ENCODE measurements at regions not wholly inside any gene's neighbourhood (a gene's known extent, or its start where the extent isn't known, plus 50 kb on each side); places are given as distances from the start of the nearest gene placed in this dataset.

DNA sequence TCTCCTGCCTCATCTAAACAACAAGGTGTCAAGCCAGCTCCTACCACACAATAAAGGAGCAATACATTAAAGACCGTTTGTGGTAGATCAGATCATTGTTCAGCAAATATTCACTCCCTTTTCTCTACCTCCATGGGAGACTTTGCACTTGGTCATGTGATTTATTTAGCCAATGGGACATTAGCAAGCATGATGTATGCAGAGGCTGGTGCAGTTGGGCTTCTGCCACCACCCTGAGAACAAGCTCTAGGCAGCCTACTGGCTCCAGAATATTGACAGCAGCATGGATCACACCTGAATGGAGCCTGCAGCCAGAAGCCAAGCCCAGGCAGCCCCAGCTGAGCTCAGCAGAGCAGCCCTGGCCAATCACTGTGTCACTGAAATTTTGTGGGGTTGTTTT lies 99.4 kb upstream of the UBE2E2 start:
- Histone ChIP-seq H3K4me1 (ENCODE audit: control insufficient read depth in 2 of 2, insufficient read depth in 2 of 2, low read length in 2 of 2) (no peaks in the 10 kb centered on the region), H3K27ac (ENCODE audit: low read depth, low read length) (no peak overlapping the region), H3K36me3 (ENCODE audit: control insufficient read depth in 2 of 3, insufficient read depth in 3 of 3, low read length in 3 of 3) (no peaks in the 10 kb centered on the region), H3K27me3 (ENCODE audit: control insufficient read depth in 2 of 2, insufficient read depth in 2 of 2, low read length in 2 of 2) (no peaks in the 10 kb centered on the region), H3K9me3 (ENCODE audit: control insufficient read depth in 2 of 3, low read length in 3 of 3) (no peaks in the 10 kb centered on the region), H3K4me3 (ENCODE audit: low read length) (no peak overlapping the region)
- POLR2A ChIA-PET = no interaction called here
- Mint-ChIP-seq H3K9me3 (peaks cover 0 to 4% (median 0%) of the 10 kb centered on the region in 11 donors), H3K36me3 (no peaks in the 10 kb centered on the region), H3K27ac (no peak overlapping the region), H3K4me1 (peaks cover 0 to 3% (median 0%) of the 10 kb centered on the region in 7 donors), H3K27me3 (peaks cover 0 to 16% (median 5%) of the 10 kb centered on the region in 5 donors), H3K4me3 (no peak overlapping the region)
- DNase-seq (no peak), ATAC-seq (no peak)
- intact Hi-C loops (cut with micrococcal nuclease) = no loop called here
- CTCF ChIA-PET = no interaction called here

GRCh38 chr3:23105048-23105447 lies 98.1 kb upstream of the UBE2E2 start:
- peaks cover 0 to 23% (median 5%) of the 10 kb centered on the region in 5 donors for H3K27me3 Mint-ChIP-seq
- intact Hi-C loops (cut with micrococcal nuclease) = no loop called here
- ChIA-PET POLR2A (no interaction called here), CTCF (no interaction called here)
- Histone ChIP-seq H3K4me1 (ENCODE audit: control insufficient read depth in 2 of 2, insufficient read depth in 2 of 2, low read length in 2 of 2) (no peaks in the 10 kb centered on the region), H3K4me3 (ENCODE audit: low read length) (no peak overlapping the region), H3K9me3 (ENCODE audit: control insufficient read depth in 2 of 3, low read length in 3 of 3) (no peaks in the 10 kb centered on the region), H3K36me3 (ENCODE audit: control insufficient read depth in 2 of 3, insufficient read depth in 3 of 3, low read length in 3 of 3) (no peaks in the 10 kb centered on the region), H3K27ac (ENCODE audit: low read depth, low read length) (no peak overlapping the region), H3K27me3 (ENCODE audit: control insufficient read depth in 2 of 2, insufficient read depth in 2 of 2, low read length in 2 of 2) (no peaks in the 10 kb centered on the region)
- H3K27ac Mint-ChIP-seq = no peak overlapping the region
- DNase-seq (no peak), ATAC-seq (no peak)
- H3K36me3 Mint-ChIP-seq = no peaks in the 10 kb centered on the region
- peaks cover 0 to 4% (median 0%) of the 10 kb centered on the region in 11 donors for H3K9me3 Mint-ChIP-seq
- peaks cover 0 to 2% (median 0%) of the 10 kb centered on the region in 7 donors for H3K4me1 Mint-ChIP-seq
- no peak overlapping the region for H3K4me3 Mint-ChIP-seq

DNA sequence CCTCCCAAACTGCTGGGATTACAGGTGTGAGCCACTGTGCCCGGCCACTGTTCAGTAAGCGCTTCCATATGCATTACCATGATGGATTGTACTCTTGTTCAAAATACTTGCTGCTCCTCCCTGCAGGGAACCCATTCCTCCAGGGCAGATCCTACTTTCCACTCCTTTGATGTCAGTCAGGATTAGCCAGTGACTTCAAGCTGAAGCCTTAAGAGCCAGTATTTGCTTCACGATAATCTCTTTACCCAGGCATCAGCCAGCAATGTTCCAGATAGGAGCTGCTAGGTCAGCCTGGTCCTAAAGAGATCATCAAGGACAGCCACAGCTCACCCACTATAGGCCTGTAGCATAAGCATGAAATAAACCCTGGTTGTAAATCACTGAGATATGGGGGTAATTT lies 96.5 kb upstream of the UBE2E2 start:
- Mint-ChIP-seq H3K9me3 (peaks cover 0 to 4% (median 0%) of the 10 kb centered on the region in 11 donors), H3K27me3 (peaks cover 0 to 23% (median 5%) of the 10 kb centered on the region in 5 donors), H3K36me3 (no peaks in the 10 kb centered on the region), H3K4me1 (no peaks in the 10 kb centered on the region), H3K27ac (no peak overlapping the region), H3K4me3 (no peak overlapping the region)
- CTCF ChIA-PET = no interaction called here
- no peaks in the 10 kb centered on the region for H3K4me1 ChIP-seq (ENCODE audit: control insufficient read depth in 2 of 2, insufficient read depth in 2 of 2, low read length in 2 of 2)
- POLR2A ChIA-PET = no interaction called here
- no peaks in the 10 kb centered on the region for H3K9me3 ChIP-seq (ENCODE audit: control insufficient read depth in 2 of 3, low read length in 3 of 3)
- ATAC-seq (no peak), DNase-seq (no peak)
- H3K27ac ChIP-seq (ENCODE audit: low read depth, low read length) = no peak overlapping the region
- H3K36me3 ChIP-seq (ENCODE audit: control insufficient read depth in 2 of 3, insufficient read depth in 3 of 3, low read length in 3 of 3) = no peaks in the 10 kb centered on the region
- H3K27me3 ChIP-seq (ENCODE audit: control insufficient read depth in 2 of 2, insufficient read depth in 2 of 2, low read length in 2 of 2) = no peaks in the 10 kb centered on the region
- intact Hi-C loops (cut with micrococcal nuclease) = no loop called here
- H3K4me3 ChIP-seq (ENCODE audit: low read length) = no peak overlapping the region

DNA sequence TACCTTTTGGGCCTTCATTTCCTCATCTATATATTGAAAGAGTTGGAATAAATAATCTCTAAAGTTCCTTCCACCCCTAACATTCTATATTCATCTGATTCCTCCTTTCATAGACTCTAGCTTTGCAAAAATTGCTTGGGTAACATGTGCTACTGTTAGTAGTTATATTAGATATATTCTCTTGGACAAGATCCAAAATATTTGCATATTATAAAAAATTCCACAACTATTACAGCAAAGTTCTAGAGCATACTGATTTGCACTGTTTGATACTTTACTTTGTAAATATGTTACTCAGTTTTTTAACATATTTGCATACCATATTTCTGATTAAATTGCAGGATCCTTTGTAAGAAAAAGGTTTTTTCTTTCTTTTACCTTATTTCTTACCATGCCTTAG lies 95.9 kb upstream of the UBE2E2 start:
- intact Hi-C loops (cut with micrococcal nuclease) = no loop called here
- H3K27ac Mint-ChIP-seq = no peak overlapping the region
- no peaks in the 10 kb centered on the region for H3K9me3 ChIP-seq (ENCODE audit: control insufficient read depth in 2 of 3, low read length in 3 of 3)
- peaks cover 0 to 4% (median 0%) of the 10 kb centered on the region in 11 donors for H3K9me3 Mint-ChIP-seq
- no peaks in the 10 kb centered on the region for H3K4me1 ChIP-seq (ENCODE audit: control insufficient read depth in 2 of 2, insufficient read depth in 2 of 2, low read length in 2 of 2)
- H3K27me3 Mint-ChIP-seq = peaks cover 0 to 23% (median 5%) of the 10 kb centered on the region in 5 donors
- no peaks in the 10 kb centered on the region for H3K36me3 ChIP-seq (ENCODE audit: control insufficient read depth in 2 of 3, insufficient read depth in 3 of 3, low read length in 3 of 3)
- no peak overlapping the region for H3K4me3 Mint-ChIP-seq
- H3K27me3 ChIP-seq (ENCODE audit: control insufficient read depth in 2 of 2, insufficient read depth in 2 of 2, low read length in 2 of 2) = no peaks in the 10 kb centered on the region
- no peaks in the 10 kb centered on the region for H3K4me1 Mint-ChIP-seq
- DNase-seq = no peak
- H3K4me3 ChIP-seq (ENCODE audit: low read length) = no peak overlapping the region
- ATAC-seq = no peak
- no peaks in the 10 kb centered on the region for H3K36me3 Mint-ChIP-seq
- H3K27ac ChIP-seq (ENCODE audit: low read depth, low read length) = no peak overlapping the region
- POLR2A ChIA-PET = no interaction called here
- CTCF ChIA-PET = no interaction called here

GRCh38 chr3:23108451-23109057 lies 94.6 kb upstream of the UBE2E2 start:
- Histone ChIP-seq H3K27me3 (ENCODE audit: control insufficient read depth in 2 of 2, insufficient read depth in 2 of 2, low read length in 2 of 2) (no peaks in the 10 kb centered on the region), H3K4me1 (ENCODE audit: control insufficient read depth in 2 of 2, insufficient read depth in 2 of 2, low read length in 2 of 2) (no peaks in the 10 kb centered on the region), H3K9me3 (ENCODE audit: control insufficient read depth in 2 of 3, low read length in 3 of 3) (no peaks in the 10 kb centered on the region), H3K27ac (ENCODE audit: low read depth, low read length) (no peak overlapping the region), H3K36me3 (ENCODE audit: control insufficient read depth in 2 of 3, insufficient read depth in 3 of 3, low read length in 3 of 3) (no peaks in the 10 kb centered on the region), H3K4me3 (ENCODE audit: low read length) (no peak overlapping the region)
- no peaks in the 10 kb centered on the region for H3K36me3 Mint-ChIP-seq
- H3K4me1 Mint-ChIP-seq = peaks cover 0 to 2% (median 0%) of the 10 kb centered on the region in 7 donors
- DNase-seq = no peak
- ChIA-PET POLR2A (interaction anchor here (0.5 kb wide), 1 partner anchor 10 kb away, joined by 3 read pairs; no protein-coding TSS in a partner anchor), CTCF (no interaction called here)
- no peak for ATAC-seq
- no peak overlapping the region for H3K4me3 Mint-ChIP-seq
- H3K27me3 Mint-ChIP-seq = peaks cover 0 to 23% (median 5%) of the 10 kb centered on the region in 5 donors
- intact Hi-C loops (cut with micrococcal nuclease) = no loop called here
- H3K27ac Mint-ChIP-seq = no peak overlapping the region
- H3K9me3 Mint-ChIP-seq = peaks cover 0 to 2% (median 0%) of the 10 kb centered on the region in 11 donors

DNA sequence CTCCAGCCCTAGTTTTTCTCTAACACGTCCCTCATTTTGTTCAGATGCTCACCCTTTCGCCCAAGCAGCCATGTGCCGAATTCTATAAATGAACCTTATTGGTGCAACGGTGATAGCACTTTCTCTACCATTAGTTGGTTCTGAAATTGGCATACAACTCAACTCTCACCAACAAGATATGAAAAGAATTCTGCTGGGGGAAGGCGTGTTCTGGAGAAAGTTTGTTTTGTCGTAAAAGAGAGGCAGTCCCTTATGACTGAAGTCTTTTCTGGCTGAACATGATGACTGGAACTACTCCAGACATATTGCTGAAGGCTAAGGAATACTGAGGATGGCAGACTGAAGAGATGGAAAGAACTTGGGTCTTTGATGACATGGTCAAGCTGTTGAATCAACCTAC lies 91.8 kb upstream of the UBE2E2 start:
- H3K27me3 ChIP-seq (ENCODE audit: control insufficient read depth in 2 of 2, insufficient read depth in 2 of 2, low read length in 2 of 2) = no peaks in the 10 kb centered on the region
- DNase-seq (no peak), ATAC-seq (no peak)
- no peak overlapping the region for H3K4me3 ChIP-seq (ENCODE audit: low read length)
- no peaks in the 10 kb centered on the region for H3K36me3 Mint-ChIP-seq
- intact Hi-C loops (cut with micrococcal nuclease) = no loop called here
- ChIA-PET CTCF (no interaction called here), POLR2A (no interaction called here)
- no peaks in the 10 kb centered on the region for H3K4me1 ChIP-seq (ENCODE audit: control insufficient read depth in 2 of 2, insufficient read depth in 2 of 2, low read length in 2 of 2)
- peaks cover 0 to 15% (median 5%) of the 10 kb centered on the region in 5 donors for H3K27me3 Mint-ChIP-seq
- H3K36me3 ChIP-seq (ENCODE audit: control insufficient read depth in 2 of 3, insufficient read depth in 3 of 3, low read length in 3 of 3) = no peaks in the 10 kb centered on the region
- H3K9me3 ChIP-seq (ENCODE audit: control insufficient read depth in 2 of 3, low read length in 3 of 3) = no peaks in the 10 kb centered on the region
- H3K9me3 Mint-ChIP-seq = no peaks in the 10 kb centered on the region
- H3K4me3 Mint-ChIP-seq = no peak overlapping the region
- H3K4me1 Mint-ChIP-seq = peaks cover 0 to 4% (median 3%) of the 10 kb centered on the region in 7 donors
- H3K27ac Mint-ChIP-seq = no peak overlapping the region
- H3K27ac ChIP-seq (ENCODE audit: low read depth, low read length) = no peak overlapping the region

DNA sequence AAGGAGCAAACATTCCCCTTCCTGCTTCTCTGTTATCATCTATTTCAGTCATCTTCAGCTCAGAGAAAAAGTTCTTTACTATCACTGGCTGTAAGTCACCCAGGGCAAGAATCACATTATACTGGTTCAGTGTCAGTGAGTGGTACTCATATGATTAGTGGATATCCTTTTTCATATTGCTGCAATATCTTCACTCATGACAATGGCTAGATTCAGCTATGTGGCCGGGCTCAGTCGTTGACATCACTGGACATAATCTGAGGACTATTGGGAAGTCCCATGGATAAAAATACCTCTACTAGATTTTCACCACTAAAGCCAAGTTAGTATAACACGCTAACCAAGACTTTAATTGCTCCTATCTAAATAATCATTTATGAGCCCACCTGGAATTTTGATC lies 91.3 kb upstream of the UBE2E2 start:
- H3K4me3 ChIP-seq (ENCODE audit: low read length) = no peak overlapping the region
- no peak overlapping the region for H3K27ac ChIP-seq (ENCODE audit: low read depth, low read length)
- no peaks in the 10 kb centered on the region for H3K36me3 ChIP-seq (ENCODE audit: control insufficient read depth in 2 of 3, insufficient read depth in 3 of 3, low read length in 3 of 3)
- POLR2A ChIA-PET = no interaction called here
- DNase-seq = no peak
- no peaks in the 10 kb centered on the region for H3K27me3 ChIP-seq (ENCODE audit: control insufficient read depth in 2 of 2, insufficient read depth in 2 of 2, low read length in 2 of 2)
- Mint-ChIP-seq H3K4me1 (peaks cover 0 to 4% (median 3%) of the 10 kb centered on the region in 7 donors), H3K4me3 (no peak overlapping the region), H3K27ac (no peak overlapping the region), H3K27me3 (peaks cover 0 to 15% (median 5%) of the 10 kb centered on the region in 5 donors), H3K9me3 (no peaks in the 10 kb centered on the region), H3K36me3 (no peaks in the 10 kb centered on the region)
- intact Hi-C loops (cut with micrococcal nuclease) = no loop called here
- H3K9me3 ChIP-seq (ENCODE audit: control insufficient read depth in 2 of 3, low read length in 3 of 3) = no peaks in the 10 kb centered on the region
- ATAC-seq = no peak
- CTCF ChIA-PET = no interaction called here
- H3K4me1 ChIP-seq (ENCODE audit: control insufficient read depth in 2 of 2, insufficient read depth in 2 of 2, low read length in 2 of 2) = no peaks in the 10 kb centered on the region

All from naive thymus-derived CD4-positive, alpha-beta T cell (primary cell).